ENCODE measurements at regions not wholly inside any gene's neighbourhood (a gene's known extent, or its start where the extent isn't known, plus 50 kb on each side); places are given as distances from the start of the nearest gene placed in this dataset.

DNA sequence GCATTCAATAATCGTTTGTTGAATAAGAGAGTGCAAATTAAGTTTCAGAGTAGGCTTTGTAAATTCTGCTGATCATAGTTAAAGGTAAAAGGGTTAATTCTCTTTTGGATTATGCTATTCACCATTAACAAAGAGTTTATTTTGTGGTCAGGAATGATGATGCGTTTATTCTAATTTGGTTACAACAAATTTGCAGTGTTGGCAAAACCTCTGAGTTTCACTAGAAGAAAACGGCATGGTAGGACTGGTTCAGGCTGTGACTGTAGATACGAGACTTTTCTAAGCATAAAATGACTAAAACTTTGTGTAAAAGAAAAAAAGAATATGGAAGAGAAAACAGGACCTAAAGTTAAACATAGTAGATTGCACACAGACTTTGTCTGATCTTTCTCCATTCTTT lies 234.7 kb downstream of the TLR4 start:
- no peak for TF ChIP-seq CTCF (IDR thresholded peaks at IDR 0.05)
- no peak for TF ChIP-seq POLR2A (IDR thresholded peaks at IDR 0.05)

All from adrenal gland (tissue), 5 donors.